Hepatocyte (in vitro differentiated cells): ENCODE measurements at regions not wholly inside any gene's neighbourhood (a gene's known extent, or its start where the extent isn't known, plus 50 kb on each side); places are given as distances from the start of the nearest gene placed in this dataset.

Experiments used
- DNase-seq: peaks from one replicate; pipeline ENCODE4 v3.0.0-alpha.2; 2016; ENCODE audit warnings: low spot score
- H2AFZ ChIP-seq: fragments of 200-600 bp; sonication (generic); 2 replicates; pipeline ENCODE4 v1.6.0; 2016; ENCODE audit warnings: antibody characterized with exemption, mild to moderate bottlenecking
- H3K27ac ChIP-seq: fragments of 200-600 bp; sonication (generic); 2 replicates; pipeline ENCODE4 v1.5.1; 2016; ENCODE audit warnings: mild to moderate bottlenecking
- H3K27me3 ChIP-seq: fragments of 200-600 bp; sonication (generic); 2 replicates; pipeline ENCODE4 v1.6.1; 2016
- H3K36me3 ChIP-seq: fragments of 200-600 bp; sonication (generic); replicated peaks from 2 replicates; pipeline ENCODE4 v1.5.1; 2016; ENCODE audit warnings: low read depth; ENCODE audit not compliant: insufficient read depth
- H3K4me1 ChIP-seq: fragments of 200-600 bp; sonication (generic); 2 replicates; pipeline ENCODE4 v1.5.1; 2016; ENCODE audit warnings: mild to moderate bottlenecking, moderate library complexity; ENCODE audit not compliant: insufficient read depth
- H3K4me2 ChIP-seq: fragments of 200-600 bp; sonication (generic); 2 replicates; pipeline ENCODE4 v1.6.0; 2016
- H3K4me3 ChIP-seq: fragments of 200-600 bp; sonication (generic); 2 replicates; pipeline ENCODE4 v1.5.1; 2016; ENCODE audit warnings: mild to moderate bottlenecking
- H3K79me2 ChIP-seq: fragments of 200-600 bp; sonication (generic); 2 replicates; pipeline ENCODE4 v1.6.0; 2017; ENCODE audit warnings: mild to moderate bottlenecking
- H3K9me2 ChIP-seq: fragments of 200-600 bp; sonication (generic); replicated peaks from 2 replicates; pipeline ENCODE4 v1.6.0; 2017; ENCODE audit warnings: mild to moderate bottlenecking; ENCODE audit not compliant: insufficient read depth
- H3K9me3 ChIP-seq: fragments of 200-600 bp; sonication (generic); 2 replicates; pipeline ENCODE4 v1.5.1; 2016; ENCODE audit warnings: low read depth, mild to moderate bottlenecking
- H4K20me1 ChIP-seq: fragments of 200-600 bp; sonication (generic); 2 replicates; pipeline ENCODE4 v1.6.0; 2016; ENCODE audit warnings: mild to moderate bottlenecking; ENCODE audit not compliant: insufficient read depth, poor library complexity, severe bottlenecking
- EZH2 ChIP-seq: fragments of 200-600 bp; sonication (generic); IDR thresholded peaks from 2 replicates; pipeline ENCODE4 v1.6.1; 2016; ENCODE audit warnings: antibody characterized with exemption, mild to moderate bottlenecking, borderline replicate concordance
- EZH2phosphoT487 ChIP-seq: fragments of 200-600 bp; sonication (generic); IDR thresholded peaks from one replicate; pipeline ENCODE4 v1.6.1; 2018; ENCODE audit warnings: antibody characterized with exemption, mild to moderate bottlenecking, low read depth, moderate library complexity; ENCODE audit not compliant: unreplicated experiment, severe bottlenecking
- WGBS: methylation state at CpG from one replicate; pipeline ENCODE4 v1.1.6; 2016; ENCODE audit warnings: low lambda C conversion rate; ENCODE audit errors: missing lambda C conversion rate; 5-methylcytosine and 5-hydroxymethylcytosine counted together
- TF ChIP-seq, protein P1 (sequence below): fragments of 200-600 bp; sonication (generic); IDR thresholded peaks from 2 replicates; pipeline ENCODE4 v1.5.1; 2016; ENCODE audit warnings: antibody characterized with exemption, mild to moderate bottlenecking; ENCODE audit not compliant: poor library complexity

DNA sequence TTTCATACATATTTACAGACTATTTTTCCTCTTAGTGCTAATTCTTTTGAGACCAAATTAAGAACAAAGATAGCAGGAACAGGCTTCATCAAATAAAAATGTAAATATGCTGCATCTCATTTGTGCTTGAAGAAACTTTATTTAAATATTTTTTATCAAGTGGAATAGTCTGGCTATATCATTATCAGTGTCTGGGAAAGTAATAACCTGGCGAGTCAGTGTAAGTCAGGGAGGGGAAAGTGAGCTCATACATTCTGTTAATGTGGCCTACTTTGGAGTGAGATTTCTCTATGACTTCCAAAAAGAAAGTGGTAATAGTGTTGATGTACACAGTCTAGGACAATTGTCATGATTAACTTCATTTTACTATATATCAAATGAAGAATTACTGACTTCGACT is 1045.1 kb downstream of the ADGRL2 start:
- no peaks in the 10 kb centered on the region for H3K27me3 ChIP-seq
- no peaks in the 10 kb centered on the region for H3K79me2 ChIP-seq
- 90% methylated on average over 2 of the region's 2 CpGs for WGBS
- H2AFZ ChIP-seq = no peak overlapping the region
- H3K36me3 ChIP-seq = no peaks in the 10 kb centered on the region
- no peaks in the 10 kb centered on the region for H3K9me3 ChIP-seq
- H4K20me1 ChIP-seq = no peaks in the 10 kb centered on the region
- no peak for DNase-seq
- TF ChIP-seq EZH2 (no peak), EZH2phosphoT487 (no peak)
- TF ChIP-seq, protein P1, sequence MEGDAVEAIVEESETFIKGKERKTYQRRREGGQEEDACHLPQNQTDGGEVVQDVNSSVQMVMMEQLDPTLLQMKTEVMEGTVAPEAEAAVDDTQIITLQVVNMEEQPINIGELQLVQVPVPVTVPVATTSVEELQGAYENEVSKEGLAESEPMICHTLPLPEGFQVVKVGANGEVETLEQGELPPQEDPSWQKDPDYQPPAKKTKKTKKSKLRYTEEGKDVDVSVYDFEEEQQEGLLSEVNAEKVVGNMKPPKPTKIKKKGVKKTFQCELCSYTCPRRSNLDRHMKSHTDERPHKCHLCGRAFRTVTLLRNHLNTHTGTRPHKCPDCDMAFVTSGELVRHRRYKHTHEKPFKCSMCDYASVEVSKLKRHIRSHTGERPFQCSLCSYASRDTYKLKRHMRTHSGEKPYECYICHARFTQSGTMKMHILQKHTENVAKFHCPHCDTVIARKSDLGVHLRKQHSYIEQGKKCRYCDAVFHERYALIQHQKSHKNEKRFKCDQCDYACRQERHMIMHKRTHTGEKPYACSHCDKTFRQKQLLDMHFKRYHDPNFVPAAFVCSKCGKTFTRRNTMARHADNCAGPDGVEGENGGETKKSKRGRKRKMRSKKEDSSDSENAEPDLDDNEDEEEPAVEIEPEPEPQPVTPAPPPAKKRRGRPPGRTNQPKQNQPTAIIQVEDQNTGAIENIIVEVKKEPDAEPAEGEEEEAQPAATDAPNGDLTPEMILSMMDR = no peak
- H3K4me3 ChIP-seq = no peak overlapping the region
- H3K4me2 ChIP-seq = no peak overlapping the region
- H3K9me2 ChIP-seq = no peaks in the 10 kb centered on the region
- H3K4me1 ChIP-seq = no peaks in the 10 kb centered on the region
- H3K27ac ChIP-seq = no peak overlapping the region

DNA sequence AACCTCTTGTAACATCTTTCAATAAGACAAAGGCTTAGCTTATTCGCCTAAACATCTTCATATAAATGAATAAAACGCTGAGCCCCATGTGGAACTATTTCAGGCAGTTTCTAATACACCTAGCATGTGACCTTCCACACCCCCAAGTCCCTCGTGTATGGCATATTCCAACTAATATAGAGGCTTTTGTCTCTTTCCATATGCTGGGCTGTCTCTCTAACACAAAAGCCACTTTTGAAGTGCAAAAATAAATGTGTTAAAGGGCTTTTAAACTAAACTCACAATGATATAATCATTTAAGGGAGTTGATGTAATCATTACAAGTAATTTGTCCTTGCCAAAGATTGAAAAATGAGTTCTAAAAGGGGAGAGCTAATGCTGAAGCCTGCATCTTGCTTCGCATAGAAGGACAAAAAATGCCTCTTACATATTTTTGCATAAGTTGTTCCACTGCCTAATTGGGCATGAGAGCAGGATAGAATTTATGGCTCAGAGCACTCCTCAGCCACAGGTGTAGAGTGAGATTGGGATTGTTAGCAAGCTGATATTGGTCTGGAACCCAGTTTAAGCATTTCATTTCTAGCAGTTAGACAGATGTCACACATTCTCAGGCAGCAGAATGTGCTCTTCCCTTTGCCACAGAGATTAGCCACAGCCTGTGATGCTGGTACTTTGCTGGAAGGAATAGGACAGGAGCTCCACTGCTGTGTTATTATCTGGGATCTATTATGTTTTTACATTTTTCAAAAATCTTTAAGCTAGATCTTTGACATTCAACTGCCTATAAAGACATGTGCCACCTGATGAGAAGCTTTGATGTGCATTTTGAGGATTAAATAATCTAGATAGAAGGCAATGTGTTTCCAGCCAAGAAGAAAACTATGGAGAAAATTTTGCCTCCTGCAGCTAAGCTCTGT is 1044.4 kb downstream of the ADGRL2 start:
- Histone ChIP-seq H3K27me3 (no peaks in the 10 kb centered on the region), H3K4me1 (no peaks in the 10 kb centered on the region), H2AFZ (no peak overlapping the region), H3K36me3 (no peaks in the 10 kb centered on the region), H3K27ac (no peak overlapping the region), H3K9me3 (no peaks in the 10 kb centered on the region), H3K9me2 (no peaks in the 10 kb centered on the region), H3K79me2 (no peaks in the 10 kb centered on the region), H3K4me2 (no peak overlapping the region), H3K4me3 (no peak overlapping the region), H4K20me1 (no peaks in the 10 kb centered on the region)
- WGBS = 79% methylated on average over 4 of the region's 4 CpGs
- no peak for DNase-seq
- TF ChIP-seq, protein P1 = no peak

GRCh38 chr1:82844447-82844846 is 1043.7 kb downstream of the ADGRL2 start:
- Histone ChIP-seq H3K4me3 (no peak overlapping the region), H3K9me2 (no peaks in the 10 kb centered on the region), H3K79me2 (no peaks in the 10 kb centered on the region), H3K27me3 (no peaks in the 10 kb centered on the region), H3K9me3 (no peaks in the 10 kb centered on the region), H4K20me1 (no peaks in the 10 kb centered on the region), H3K4me2 (no peak overlapping the region), H3K27ac (no peak overlapping the region), H2AFZ (no peak overlapping the region), H3K4me1 (no peaks in the 10 kb centered on the region), H3K36me3 (no peaks in the 10 kb centered on the region)
- no peak for DNase-seq
- no peak for TF ChIP-seq EZH2
- TF ChIP-seq, protein P1 = no peak
- 97% methylated on average over 2 of the region's 2 CpGs for WGBS

- no peak overlapping the region for H3K27ac ChIP-seq
- no peak for TF ChIP-seq EZH2
- TF ChIP-seq, protein P1 = no peak
- no peak for TF ChIP-seq EZH2phosphoT487
- no peaks in the 10 kb centered on the region for H3K9me3 ChIP-seq
- no peak overlapping the region for H2AFZ ChIP-seq
- no peak overlapping the region for H3K4me2 ChIP-seq
- no peak overlapping the region for H3K4me3 ChIP-seq
- no peaks in the 10 kb centered on the region for H3K36me3 ChIP-seq
- no peaks in the 10 kb centered on the region for H3K27me3 ChIP-seq
- H3K4me1 ChIP-seq = no peaks in the 10 kb centered on the region
- no peak for DNase-seq
- H3K9me2 ChIP-seq = no peaks in the 10 kb centered on the region
- H4K20me1 ChIP-seq = no peaks in the 10 kb centered on the region
- 93% methylated on average over 10 of the region's 10 CpGs for WGBS
- H3K79me2 ChIP-seq = no peaks in the 10 kb centered on the region
These were observed 1043.1 kb downstream of the ADGRL2 start for GRCh38 chr1:82843876-82844275.
